ENCODE measurements at regions not wholly inside any gene's neighbourhood (a gene's known extent, or its start where the extent isn't known, plus 50 kb on each side); places are given as distances from the start of the nearest gene placed in this dataset.

- TF ChIP-seq TARDBP (IDR thresholded peaks at IDR 0.05) (no peak), BHLHE40 (IDR thresholded peaks at IDR 0.05; ENCODE audit: borderline replicate concordance) (no peak), FOXA1 (IDR thresholded peaks at IDR 0.05) (no peak), FOXM1 (IDR thresholded peaks at IDR 0.05; ENCODE audit: borderline replicate concordance) (no peak)
These were observed 210.3 kb upstream of the EPHA5 start for GRCh38 chr4:65880594-65880993.
